PC-9 (cell line): ENCODE measurements at regions not wholly inside any gene's neighbourhood (a gene's known extent, or its start where the extent isn't known, plus 50 kb on each side); places are given as distances from the start of the nearest gene placed in this dataset.

Experiments
- BruUV-seq: library from RNA; stranded (reverse); fragments of 400-500 nt; replicated peaks from 2 replicates; lab custom pipeline; 2021; lab: Mats Ljungman, UMichigan
- CTCF ChIA-PET: fragments of 300-600 bp; sonication (Branson Sonifier 250); formaldehyde crosslinking; loops from one replicate; lab custom pipeline; 2022; ENCODE audit warnings: antibody characterized with exemption; lab: Charles Lee
- POLR2A ChIA-PET: fragments of 300-600 bp; sonication (Branson Sonifier 250); formaldehyde crosslinking; loops from one replicate; lab custom pipeline; 2022; ENCODE audit warnings: antibody characterized with exemption; ENCODE audit not compliant: unreplicated experiment; lab: Charles Lee
- DNase-seq, 2 experiments: peaks; one replicate each; pipeline versions ENCODE4 v3.0.0 to v3.0.0-alpha.2; 2015 to 2022; ENCODE audit warnings: mixed read lengths in 1 of 2
- H2AFZ ChIP-seq: fragments of 200-600 bp; sonication (generic); 2 replicates; pipeline ENCODE4 v1.8.1; 2017; ENCODE audit warnings: antibody characterized with exemption
- H3F3A ChIP-seq: fragments of 200-600 bp; sonication (generic); 2 replicates; pipeline ENCODE4 v1.8.1; 2017; ENCODE audit warnings: antibody characterized with exemption, mild to moderate bottlenecking, low read depth; ENCODE audit not compliant: insufficient read depth
- H3K27ac ChIP-seq: fragments of 200-600 bp; sonication (generic); 2 replicates; pipeline ENCODE4 v1.6.1; 2016; ENCODE audit warnings: mixed run types
- H3K27me3 ChIP-seq: fragments of 200-600 bp; sonication (generic); 2 replicates; pipeline ENCODE4 v1.6.1; 2016; ENCODE audit warnings: low read depth, mixed run types; ENCODE audit not compliant: insufficient read depth
- H3K36me3 ChIP-seq: fragments of 200-600 bp; sonication (generic); 2 replicates; pipeline ENCODE4 v1.6.1; 2016; ENCODE audit warnings: low read depth, mixed run types
- H3K4me1 ChIP-seq: fragments of 200-600 bp; sonication (generic); replicated peaks from 2 replicates; pipeline ENCODE4 v1.6.1; 2016; ENCODE audit warnings: mixed run types; ENCODE audit not compliant: insufficient read depth
- H3K4me2 ChIP-seq: fragments of 200-600 bp; sonication (generic); 2 replicates; pipeline ENCODE4 v1.6.1; 2017; ENCODE audit warnings: mixed run types
- H3K4me3 ChIP-seq: fragments of 200-600 bp; sonication (generic); 2 replicates; pipeline ENCODE4 v1.6.1; 2016; ENCODE audit warnings: mixed run types
- H3K79me2 ChIP-seq: fragments of 200-600 bp; sonication (generic); 2 replicates; pipeline ENCODE4 v1.6.1; 2017; ENCODE audit warnings: low read depth, mixed run types
- H3K9me2 ChIP-seq: fragments of 200-600 bp; sonication (generic); 2 replicates; pipeline ENCODE4 v1.8.1; 2017; ENCODE audit warnings: mild to moderate bottlenecking; ENCODE audit not compliant: insufficient read depth
- H3K9me3 ChIP-seq: fragments of 200-600 bp; sonication (generic); 2 replicates; pipeline ENCODE4 v1.8.1; 2016; ENCODE audit warnings: low read depth; ENCODE audit not compliant: insufficient read depth
- H4K20me1 ChIP-seq: fragments of 200-600 bp; sonication (generic); 2 replicates; pipeline ENCODE4 v1.8.1; 2017; ENCODE audit not compliant: insufficient read depth
- CTCF ChIP-seq: fragments of 200-600 bp; sonication (generic); conservative IDR thresholded peaks from 2 replicates; pipeline ENCODE4 v1.6.1; 2017; ENCODE audit warnings: mixed run types, antibody characterized with exemption, mild to moderate bottlenecking, moderate library complexity
- EZH2 ChIP-seq: fragments of 200-600 bp; sonication (generic); IDR thresholded peaks from 2 replicates; pipeline ENCODE4 v1.8.0; 2017; ENCODE audit warnings: antibody characterized with exemption, low read depth
- intact Hi-C: fragments of 100-400 bp; cut with micrococcal nuclease; formaldehyde crosslinking; loops from one replicate; pipeline ENCODE4 v1.10.0; 2022; ENCODE audit not compliant: unreplicated experiment

GRCh38 chr6:112745765-112746164 is 398.6 kb downstream of the RFPL4B start:
- POLR2A ChIA-PET = no interaction called here
- no peaks in the 10 kb centered on the region for H3K9me2 ChIP-seq
- DNase-seq = no peak
- TF ChIP-seq CTCF (no peak), EZH2 (no peak)
- H3K79me2 ChIP-seq = no peaks in the 10 kb centered on the region
- H3F3A ChIP-seq = no peaks in the 10 kb centered on the region
- H3K27ac ChIP-seq = no peak overlapping the region
- no peaks in the 10 kb centered on the region for H3K27me3 ChIP-seq
- H4K20me1 ChIP-seq = no peaks in the 10 kb centered on the region
- no TSS peak for BruUV-seq
- intact Hi-C loops = no loop called here
- H3K9me3 ChIP-seq = no peaks in the 10 kb centered on the region
- no peaks in the 10 kb centered on the region for H3K4me1 ChIP-seq
- H2AFZ ChIP-seq = no peak overlapping the region
- H3K4me2 ChIP-seq = no peak overlapping the region
- H3K4me3 ChIP-seq = no peak overlapping the region
- CTCF ChIA-PET = no interaction called here
- no peaks in the 10 kb centered on the region for H3K36me3 ChIP-seq

- Histone ChIP-seq H2AFZ (no peak overlapping the region), H3K9me2 (no peaks in the 10 kb centered on the region), H3K36me3 (no peaks in the 10 kb centered on the region), H3K79me2 (no peaks in the 10 kb centered on the region), H3K27ac (no peak overlapping the region), H3K4me1 (no peaks in the 10 kb centered on the region), H4K20me1 (no peaks in the 10 kb centered on the region), H3F3A (no peaks in the 10 kb centered on the region), H3K4me3 (no peak overlapping the region), H3K27me3 (no peaks in the 10 kb centered on the region), H3K4me2 (no peak overlapping the region), H3K9me3 (no peaks in the 10 kb centered on the region)
- no peak for DNase-seq
- intact Hi-C loops = no loop called here
- ChIA-PET CTCF (no interaction called here), POLR2A (no interaction called here)
- BruUV-seq = no TSS peak
- TF ChIP-seq EZH2 (no peak), CTCF (no peak)
Measured at GRCh38 chr6:112749673-112750072, 402.5 kb downstream of the RFPL4B start.

GRCh38 chr6:112752305-112752704 is 405.2 kb downstream of the RFPL4B start:
- H3K79me2 ChIP-seq = no peaks in the 10 kb centered on the region
- intact Hi-C loops = no loop called here
- POLR2A ChIA-PET = no interaction called here
- no peak overlapping the region for H3K4me3 ChIP-seq
- no peaks in the 10 kb centered on the region for H3K9me2 ChIP-seq
- CTCF ChIA-PET = interaction anchor here (0.5 kb wide), 1 partner anchor 1210 kb away, joined by 3 read pairs; no protein-coding TSS in a partner anchor
- BruUV-seq = no TSS peak
- H2AFZ ChIP-seq = no peak overlapping the region; the same call in 1 of the 2 replicates
- no peaks in the 10 kb centered on the region for H4K20me1 ChIP-seq
- TF ChIP-seq CTCF (no peak), EZH2 (no peak)
- no peaks in the 10 kb centered on the region for H3K27me3 ChIP-seq
- H3K4me1 ChIP-seq = no peaks in the 10 kb centered on the region
- no peaks in the 10 kb centered on the region for H3F3A ChIP-seq
- H3K27ac ChIP-seq = no peak overlapping the region
- no peak overlapping the region for H3K4me2 ChIP-seq
- H3K36me3 ChIP-seq = no peaks in the 10 kb centered on the region
- H3K9me3 ChIP-seq = no peaks in the 10 kb centered on the region; the same call in 1 of the 2 replicates
- no peak for DNase-seq
